ENCODE measurements at regions not wholly inside any gene's neighbourhood (a gene's known extent, or its start where the extent isn't known, plus 50 kb on each side); places are given as distances from the start of the nearest gene placed in this dataset.

DNA sequence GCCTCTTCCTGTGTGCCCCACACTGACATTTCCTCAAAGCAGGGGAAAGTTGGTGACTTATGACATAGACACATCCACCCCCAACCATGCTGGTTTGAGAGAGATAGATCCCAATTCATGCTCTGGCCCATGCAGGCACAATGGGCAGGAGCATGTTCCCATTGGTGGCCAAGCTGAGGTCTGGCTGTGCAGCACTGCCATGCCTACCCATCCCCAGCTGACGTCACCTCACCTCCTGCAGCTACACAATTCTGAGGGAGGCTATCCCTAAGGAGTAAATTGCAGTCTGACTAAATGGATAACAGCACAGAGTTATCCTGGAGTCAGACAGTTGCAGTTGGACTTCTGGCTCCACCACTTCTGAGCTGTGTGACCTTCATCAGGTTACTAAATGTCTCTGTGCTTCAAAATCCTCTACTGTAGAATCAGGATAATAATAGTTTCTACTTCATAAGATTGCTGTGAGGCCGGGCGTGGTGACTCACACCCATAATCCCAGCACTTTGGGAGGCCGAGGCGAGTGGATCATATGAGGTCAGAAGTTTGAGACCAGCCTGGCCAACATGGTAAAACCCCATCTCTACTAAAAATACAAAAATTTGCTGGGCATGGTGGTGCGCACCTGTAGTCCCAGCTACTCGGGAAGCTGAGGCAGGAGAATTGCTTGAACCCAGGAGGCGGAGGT, 323.9 kb downstream of the BCL11B start:
- H3K27me3 Mint-ChIP-seq (ENCODE audit: low read depth), result no peaks in the 10 kb centered on the region
- H3K4me3 Mint-ChIP-seq, result no peak overlapping the region
- no peaks in the 10 kb centered on the region for H3K36me3 Mint-ChIP-seq (ENCODE audit: insufficient read depth in 2 of 2)
- H3K4me1 Mint-ChIP-seq (ENCODE audit: low read depth), result peaks cover 38% of the 10 kb centered on the region
- no peak for ATAC-seq (replicated peaks in 1 of 2)
- DNase-seq, result no peak
- H3K27ac Mint-ChIP-seq, result no peak overlapping the region
- H3K9me3 Mint-ChIP-seq, result no peaks in the 10 kb centered on the region

DNA sequence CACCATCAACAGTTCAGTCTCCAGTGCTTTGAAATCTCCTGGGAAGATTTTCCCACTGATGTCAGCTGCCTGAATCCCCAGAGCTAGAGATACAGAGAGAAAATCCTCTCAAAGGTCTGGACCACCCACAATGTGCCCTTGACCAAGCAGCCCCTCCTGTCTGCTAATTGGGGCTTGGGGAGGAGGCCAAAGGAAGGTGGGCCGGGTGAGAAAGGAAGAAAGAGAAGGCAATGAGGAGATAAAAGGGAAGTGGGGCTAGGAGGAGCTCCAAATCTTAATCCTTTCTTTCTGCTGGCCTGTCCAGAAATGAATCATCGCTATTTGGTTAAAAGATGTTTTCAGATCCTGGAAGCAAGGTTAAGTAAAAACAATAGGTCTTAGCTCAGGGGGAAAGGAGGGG, 322.9 kb downstream of the BCL11B start:
- H3K27ac Mint-ChIP-seq, result no peak overlapping the region
- peaks cover 40% of the 10 kb centered on the region for H3K4me1 Mint-ChIP-seq (ENCODE audit: low read depth)
- H3K36me3 Mint-ChIP-seq (ENCODE audit: insufficient read depth in 2 of 2), result no peaks in the 10 kb centered on the region
- H3K4me3 Mint-ChIP-seq, result no peak overlapping the region
- ATAC-seq (replicated peaks in 1 of 2), result no peak
- no peaks in the 10 kb centered on the region for H3K9me3 Mint-ChIP-seq
- DNase-seq, result no peak
- no peaks in the 10 kb centered on the region for H3K27me3 Mint-ChIP-seq (ENCODE audit: low read depth)

GRCh38 chr14:98949481-98950135, 322.4 kb downstream of the BCL11B start:
- ATAC-seq (replicated peaks in 1 of 2) (no peak), DNase-seq (no peak)
- Mint-ChIP-seq H3K9me3 (no peaks in the 10 kb centered on the region), H3K36me3 (ENCODE audit: insufficient read depth in 2 of 2) (no peaks in the 10 kb centered on the region), H3K27me3 (ENCODE audit: low read depth) (no peaks in the 10 kb centered on the region), H3K4me3 (no peak overlapping the region), H3K27ac (no peak overlapping the region), H3K4me1 (ENCODE audit: low read depth) (peaks cover 39% of the 10 kb centered on the region)

- peaks cover 30% of the 10 kb centered on the region for H3K4me1 Mint-ChIP-seq (ENCODE audit: low read depth)
- H3K27me3 Mint-ChIP-seq (ENCODE audit: low read depth), result no peaks in the 10 kb centered on the region
- DNase-seq, result no peak
- ATAC-seq (replicated peaks in 1 of 2), result no peak
- H3K4me3 Mint-ChIP-seq, result no peak overlapping the region
- no peaks in the 10 kb centered on the region for H3K36me3 Mint-ChIP-seq (ENCODE audit: insufficient read depth in 2 of 2)
- no peaks in the 10 kb centered on the region for H3K9me3 Mint-ChIP-seq
- H3K27ac Mint-ChIP-seq, result no peak overlapping the region
These were observed 321.6 kb downstream of the BCL11B start for GRCh38 chr14:98950353-98950895.

GRCh38 chr14:98951031-98951430, 321.0 kb downstream of the BCL11B start:
- no peak for DNase-seq
- no peak for ATAC-seq (replicated peaks in 1 of 2)
- no peak overlapping the region for H3K4me3 Mint-ChIP-seq
- no peaks in the 10 kb centered on the region for H3K9me3 Mint-ChIP-seq
- peaks cover 33% of the 10 kb centered on the region for H3K4me1 Mint-ChIP-seq (ENCODE audit: low read depth)
- H3K27ac Mint-ChIP-seq, result no peak overlapping the region
- peaks cover 2% of the 10 kb centered on the region for H3K27me3 Mint-ChIP-seq (ENCODE audit: low read depth)
- no peaks in the 10 kb centered on the region for H3K36me3 Mint-ChIP-seq (ENCODE audit: insufficient read depth in 2 of 2)

DNA sequence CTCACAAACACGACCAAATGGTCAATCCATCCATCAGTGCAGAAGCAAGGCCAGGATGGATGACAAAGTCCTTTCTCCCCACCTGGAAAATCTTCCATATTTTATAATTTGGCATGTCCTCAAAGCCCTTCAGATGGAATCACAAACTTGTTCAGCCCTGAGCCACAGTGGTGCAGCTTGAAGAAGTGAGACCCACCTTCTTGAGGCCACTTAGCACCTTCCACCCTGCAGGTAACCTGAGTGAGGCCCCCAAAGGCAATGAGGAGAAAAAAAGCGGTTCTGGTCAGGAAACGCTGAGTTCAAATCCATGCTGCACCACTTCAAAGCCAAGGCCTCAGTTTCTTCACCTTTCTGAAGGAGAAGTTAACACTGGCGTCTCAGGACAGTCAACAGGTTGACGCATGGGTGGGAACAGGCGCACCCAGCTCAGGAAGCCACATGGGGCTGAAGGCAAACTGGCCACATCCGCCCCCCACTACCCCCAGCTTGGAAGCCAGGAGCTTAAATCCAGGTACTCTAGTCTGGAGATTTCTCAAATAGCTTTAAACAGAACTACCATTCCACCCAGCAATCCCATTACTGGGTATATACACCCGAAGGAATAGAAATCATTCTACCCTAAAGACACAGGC, 320.4 kb downstream of the BCL11B start:
- ATAC-seq (replicated peaks in 1 of 2), result no peak
- Mint-ChIP-seq H3K4me1 (ENCODE audit: low read depth) (peaks cover 34% of the 10 kb centered on the region), H3K4me3 (no peak overlapping the region), H3K27me3 (ENCODE audit: low read depth) (peaks cover 4% of the 10 kb centered on the region), H3K9me3 (no peaks in the 10 kb centered on the region), H3K27ac (no peak overlapping the region), H3K36me3 (ENCODE audit: insufficient read depth in 2 of 2) (no peaks in the 10 kb centered on the region)
- no peak for DNase-seq

GRCh38 chr14:98952593-98953350, 319.2 kb downstream of the BCL11B start:
- Mint-ChIP-seq H3K4me3 (no peak overlapping the region), H3K9me3 (no peaks in the 10 kb centered on the region), H3K27ac (no peak overlapping the region), H3K4me1 (ENCODE audit: low read depth) (peaks cover 26% of the 10 kb centered on the region), H3K27me3 (ENCODE audit: low read depth) (peaks cover 4% of the 10 kb centered on the region), H3K36me3 (ENCODE audit: insufficient read depth in 2 of 2) (no peaks in the 10 kb centered on the region)
- ATAC-seq (replicated peaks in 1 of 2) (peak; percentile 64 to 82), DNase-seq (peak; percentile 28 to 31)

GRCh38 chr14:98953551-98954348, 318.2 kb downstream of the BCL11B start:
- DNase-seq, result no peak

GRCh38 chr14:98954349-98955000, 317.5 kb downstream of the BCL11B start:
- Mint-ChIP-seq H3K27ac (no peak overlapping the region), H3K4me3 (no peak overlapping the region), H3K9me3 (no peaks in the 10 kb centered on the region), H3K4me1 (ENCODE audit: low read depth) (peaks cover 20% of the 10 kb centered on the region), H3K27me3 (ENCODE audit: low read depth) (peaks cover 4% of the 10 kb centered on the region), H3K36me3 (ENCODE audit: insufficient read depth in 2 of 2) (no peaks in the 10 kb centered on the region)
- no peak for DNase-seq
- ATAC-seq (replicated peaks in 1 of 2), result no peak

More at GRCh38 chr14:98953551-98954348, 318.2 kb downstream of the BCL11B start:
- Mint-ChIP-seq H3K4me1 (ENCODE audit: low read depth) (peaks cover 20% of the 10 kb centered on the region), H3K4me3 (no peak overlapping the region), H3K27me3 (ENCODE audit: low read depth) (peaks cover 4% of the 10 kb centered on the region), H3K9me3 (no peaks in the 10 kb centered on the region), H3K27ac (no peak overlapping the region), H3K36me3 (ENCODE audit: insufficient read depth in 2 of 2) (no peaks in the 10 kb centered on the region)
- no peak for ATAC-seq (replicated peaks in 1 of 2)

GRCh38 chr14:98955036-98955740, 316.8 kb downstream of the BCL11B start:
- no peak for ATAC-seq (replicated peaks in 1 of 2)
- Mint-ChIP-seq H3K4me3 (no peak overlapping the region), H3K4me1 (ENCODE audit: low read depth) (peaks cover 25% of the 10 kb centered on the region), H3K9me3 (no peaks in the 10 kb centered on the region), H3K36me3 (ENCODE audit: insufficient read depth in 2 of 2) (no peaks in the 10 kb centered on the region), H3K27me3 (ENCODE audit: low read depth) (peaks cover 4% of the 10 kb centered on the region), H3K27ac (no peak overlapping the region)
- DNase-seq, result no peak

DNA sequence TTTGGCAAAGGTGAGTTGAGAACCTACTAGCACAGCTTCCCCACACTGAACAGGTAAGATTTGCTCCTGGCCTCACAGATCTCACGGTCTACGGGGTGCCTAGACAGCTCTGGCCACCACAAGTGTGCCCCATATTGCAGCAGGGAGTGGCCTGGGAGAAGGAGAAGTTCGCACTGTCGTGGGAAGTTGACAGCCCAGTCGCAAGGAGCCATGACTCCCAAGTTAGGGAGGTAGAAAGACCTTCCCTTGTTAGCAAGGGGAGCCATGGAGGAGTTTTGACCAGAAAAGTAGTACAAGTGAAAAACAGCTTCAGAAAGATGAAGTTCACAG, 316.3 kb downstream of the BCL11B start:
- Mint-ChIP-seq H3K9me3 (no peaks in the 10 kb centered on the region), H3K4me3 (no peak overlapping the region), H3K36me3 (ENCODE audit: insufficient read depth in 2 of 2) (no peaks in the 10 kb centered on the region), H3K4me1 (ENCODE audit: low read depth) (peaks cover 30% of the 10 kb centered on the region), H3K27ac (no peak overlapping the region), H3K27me3 (ENCODE audit: low read depth) (peaks cover 4% of the 10 kb centered on the region)
- ATAC-seq (replicated peaks in 1 of 2) (no peak), DNase-seq (no peak)

- DNase-seq (no peak), ATAC-seq (replicated peaks in 1 of 2) (no peak)
- H3K27ac Mint-ChIP-seq, result no peak overlapping the region
- H3K36me3 Mint-ChIP-seq (ENCODE audit: insufficient read depth in 2 of 2), result no peaks in the 10 kb centered on the region
- peaks cover 4% of the 10 kb centered on the region for H3K27me3 Mint-ChIP-seq (ENCODE audit: low read depth)
- H3K4me1 Mint-ChIP-seq (ENCODE audit: low read depth), result peaks cover 33% of the 10 kb centered on the region
- H3K9me3 Mint-ChIP-seq, result no peaks in the 10 kb centered on the region
- H3K4me3 Mint-ChIP-seq, result no peak overlapping the region
These were observed 315.8 kb downstream of the BCL11B start for GRCh38 chr14:98956181-98956580.
